ENCODE measurements at regions not wholly inside any gene's neighbourhood (a gene's known extent, or its start where the extent isn't known, plus 50 kb on each side); places are given as distances from the start of the nearest gene placed in this dataset.

- H3K27ac ChIP-seq (ENCODE audit: low read depth, low read length) = no peak overlapping the region
- no peaks in the 10 kb centered on the region for H3K79me2 ChIP-seq (ENCODE audit: control insufficient read depth, insufficient read depth, low read length, unreplicated experiment)
- peaks cover 15% of the 10 kb centered on the region for H3K4me1 ChIP-seq (ENCODE audit: control insufficient read depth, insufficient read depth, low read length, unreplicated experiment)
- H3K4me3 ChIP-seq (ENCODE audit: low read depth, low read length) = no peak overlapping the region
- H3K36me3 ChIP-seq (ENCODE audit: insufficient read depth, low read length) = no peaks in the 10 kb centered on the region
- no peak overlapping the region for H2AFZ ChIP-seq (ENCODE audit: low read length, unreplicated experiment)
- H3K27me3 ChIP-seq (ENCODE audit: insufficient read depth, low read length) = 0 out of 2 replicates have a peak, but pooled peaks cover 6% of the 10 kb centered on the region
These were observed 382.2 kb downstream of the FUT8 start for GRCh38 chr14:65794674-65795279.

GRCh38 chr14:65798216-65798615, 385.7 kb downstream of the FUT8 start:
- Histone ChIP-seq H3K27ac (ENCODE audit: low read depth, low read length) (no peak overlapping the region), H3K4me1 (ENCODE audit: control insufficient read depth, insufficient read depth, low read length, unreplicated experiment) (no peaks in the 10 kb centered on the region), H2AFZ (ENCODE audit: low read length, unreplicated experiment) (no peak overlapping the region), H3K36me3 (ENCODE audit: insufficient read depth, low read length) (no peaks in the 10 kb centered on the region), H3K79me2 (ENCODE audit: control insufficient read depth, insufficient read depth, low read length, unreplicated experiment) (no peaks in the 10 kb centered on the region), H3K27me3 (ENCODE audit: insufficient read depth, low read length) (0 out of 2 replicates have a peak, but pooled peaks cover 6% of the 10 kb centered on the region), H3K4me3 (ENCODE audit: low read depth, low read length) (no peak overlapping the region)

DNA sequence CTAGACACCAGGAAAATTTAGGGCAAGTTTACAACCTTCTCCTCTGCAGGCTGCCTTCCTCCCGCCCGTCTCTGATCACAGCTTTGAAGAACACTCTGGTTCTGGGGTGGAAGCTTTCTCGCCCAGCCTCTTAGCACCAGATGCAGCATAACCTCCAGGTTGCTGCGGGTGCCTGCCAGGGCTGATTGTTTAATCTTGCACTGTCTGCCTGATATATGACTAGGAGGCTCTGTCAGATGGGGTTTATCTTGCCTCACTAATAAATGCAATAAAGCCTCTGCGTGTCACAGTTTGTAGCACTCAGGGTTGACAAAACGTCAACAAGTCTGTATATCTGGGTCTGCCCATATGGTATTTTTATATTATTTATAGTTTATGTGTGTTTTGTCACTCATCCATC, 388.2 kb downstream of the FUT8 start:
- H3K36me3 ChIP-seq (ENCODE audit: insufficient read depth, low read length) = no peaks in the 10 kb centered on the region
- H3K4me1 ChIP-seq (ENCODE audit: control insufficient read depth, insufficient read depth, low read length, unreplicated experiment) = no peaks in the 10 kb centered on the region
- H3K79me2 ChIP-seq (ENCODE audit: control insufficient read depth, insufficient read depth, low read length, unreplicated experiment) = no peaks in the 10 kb centered on the region
- no peak overlapping the region for H3K4me3 ChIP-seq (ENCODE audit: low read depth, low read length)
- H3K27me3 ChIP-seq (ENCODE audit: insufficient read depth, low read length) = peaks cover 10% of the 10 kb centered on the region; the same call in 1 of the 2 replicates
- H3K27ac ChIP-seq (ENCODE audit: low read depth, low read length) = no peak overlapping the region
- H2AFZ ChIP-seq (ENCODE audit: low read length, unreplicated experiment) = no peak overlapping the region

DNA sequence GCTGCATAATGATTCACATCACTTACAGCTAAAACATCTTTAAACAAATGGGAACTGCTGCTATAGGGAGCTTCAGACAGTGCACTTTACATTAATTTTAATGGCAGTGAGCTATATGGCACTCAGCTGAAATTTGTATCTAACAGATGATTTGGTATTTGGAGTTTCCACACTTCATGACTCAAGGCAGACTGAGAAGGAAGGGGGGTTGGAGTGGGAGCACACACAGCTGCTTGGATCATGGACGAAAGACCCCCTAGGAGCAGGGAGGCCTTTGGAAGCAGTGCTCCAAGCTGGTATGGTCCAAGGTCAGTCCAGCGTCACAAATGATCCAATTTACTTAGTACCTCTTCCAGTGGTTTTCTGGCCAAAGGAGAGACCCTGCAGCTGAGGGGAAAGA, 389.7 kb downstream of the FUT8 start:
- no peak overlapping the region for H3K27ac ChIP-seq (ENCODE audit: low read depth, low read length)
- H2AFZ ChIP-seq (ENCODE audit: low read length, unreplicated experiment) = no peak overlapping the region
- no peaks in the 10 kb centered on the region for H3K4me1 ChIP-seq (ENCODE audit: control insufficient read depth, insufficient read depth, low read length, unreplicated experiment)
- H3K27me3 ChIP-seq (ENCODE audit: insufficient read depth, low read length) = peaks cover 14% of the 10 kb centered on the region; the same call in 1 of the 2 replicates
- H3K4me3 ChIP-seq (ENCODE audit: low read depth, low read length) = no peak overlapping the region
- no peaks in the 10 kb centered on the region for H3K36me3 ChIP-seq (ENCODE audit: insufficient read depth, low read length)
- no peaks in the 10 kb centered on the region for H3K79me2 ChIP-seq (ENCODE audit: control insufficient read depth, insufficient read depth, low read length, unreplicated experiment)

DNA sequence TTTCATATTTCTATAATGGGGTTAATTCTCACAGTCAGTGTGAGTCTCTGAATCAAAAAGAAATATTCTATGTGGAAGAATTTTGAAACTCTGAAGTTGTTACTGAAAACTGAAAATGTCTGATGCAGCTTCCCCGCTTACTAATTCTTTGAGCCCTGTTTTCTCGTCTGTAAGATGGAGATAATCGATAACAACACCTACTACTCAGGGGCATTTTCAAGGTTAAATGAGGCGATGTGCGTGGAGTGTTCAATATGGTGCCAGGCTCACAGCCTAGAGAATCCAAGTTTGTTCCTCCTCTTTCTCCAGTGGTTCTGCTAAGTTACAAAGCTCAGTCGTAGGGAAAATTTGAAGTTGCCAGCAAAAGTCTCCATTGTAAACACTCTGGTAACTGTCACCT, 391.4 kb downstream of the FUT8 start:
- H3K27ac ChIP-seq (ENCODE audit: low read depth, low read length) = no peak overlapping the region
- no peaks in the 10 kb centered on the region for H3K4me1 ChIP-seq (ENCODE audit: control insufficient read depth, insufficient read depth, low read length, unreplicated experiment)
- H2AFZ ChIP-seq (ENCODE audit: low read length, unreplicated experiment) = no peak overlapping the region
- H3K4me3 ChIP-seq (ENCODE audit: low read depth, low read length) = no peak overlapping the region
- peaks cover 14% of the 10 kb centered on the region; the same call in 1 of the 2 replicates for H3K27me3 ChIP-seq (ENCODE audit: insufficient read depth, low read length)
- no peaks in the 10 kb centered on the region for H3K79me2 ChIP-seq (ENCODE audit: control insufficient read depth, insufficient read depth, low read length, unreplicated experiment)
- no peaks in the 10 kb centered on the region for H3K36me3 ChIP-seq (ENCODE audit: insufficient read depth, low read length)

GRCh38 chr14:65804439-65805112, 392.0 kb downstream of the FUT8 start:
- no peaks in the 10 kb centered on the region for H3K79me2 ChIP-seq (ENCODE audit: control insufficient read depth, insufficient read depth, low read length, unreplicated experiment)
- H3K27me3 ChIP-seq (ENCODE audit: insufficient read depth, low read length) = peaks cover 10% of the 10 kb centered on the region; the same call in 1 of the 2 replicates

DNA sequence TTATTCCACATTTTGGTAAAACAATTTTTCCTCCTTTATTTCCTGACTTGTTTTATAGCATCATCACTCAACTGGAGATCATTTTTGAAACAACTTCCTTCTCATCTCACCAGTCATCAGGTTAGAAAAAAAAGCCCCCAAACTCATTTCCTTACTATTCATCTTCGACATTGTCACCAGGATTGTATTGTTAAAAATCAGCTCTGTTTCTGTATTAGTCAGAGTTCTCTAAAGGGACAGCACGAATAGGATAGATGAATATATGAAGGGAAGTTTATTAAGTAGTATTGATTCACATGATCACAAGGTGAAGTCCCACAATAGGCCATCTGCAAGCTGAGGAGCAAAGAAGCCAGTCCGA, 392.6 kb downstream of the FUT8 start:
- no peak overlapping the region for H2AFZ ChIP-seq (ENCODE audit: low read length, unreplicated experiment)
- H3K4me3 ChIP-seq (ENCODE audit: low read depth, low read length) = no peak overlapping the region
- H3K79me2 ChIP-seq (ENCODE audit: control insufficient read depth, insufficient read depth, low read length, unreplicated experiment) = no peaks in the 10 kb centered on the region
- H3K36me3 ChIP-seq (ENCODE audit: insufficient read depth, low read length) = no peaks in the 10 kb centered on the region
- H3K4me1 ChIP-seq (ENCODE audit: control insufficient read depth, insufficient read depth, low read length, unreplicated experiment) = no peaks in the 10 kb centered on the region
- peaks cover 13% of the 10 kb centered on the region for H3K27me3 ChIP-seq (ENCODE audit: insufficient read depth, low read length)
- H3K27ac ChIP-seq (ENCODE audit: low read depth, low read length) = no peak overlapping the region

More at GRCh38 chr14:65804439-65805112, 392.0 kb downstream of the FUT8 start:
- Histone ChIP-seq H3K27ac (ENCODE audit: low read depth, low read length) (no peak overlapping the region), H3K4me1 (ENCODE audit: control insufficient read depth, insufficient read depth, low read length, unreplicated experiment) (no peaks in the 10 kb centered on the region), H3K36me3 (ENCODE audit: insufficient read depth, low read length) (no peaks in the 10 kb centered on the region), H2AFZ (ENCODE audit: low read length, unreplicated experiment) (no peak overlapping the region), H3K4me3 (ENCODE audit: low read depth, low read length) (no peak overlapping the region)

DNA sequence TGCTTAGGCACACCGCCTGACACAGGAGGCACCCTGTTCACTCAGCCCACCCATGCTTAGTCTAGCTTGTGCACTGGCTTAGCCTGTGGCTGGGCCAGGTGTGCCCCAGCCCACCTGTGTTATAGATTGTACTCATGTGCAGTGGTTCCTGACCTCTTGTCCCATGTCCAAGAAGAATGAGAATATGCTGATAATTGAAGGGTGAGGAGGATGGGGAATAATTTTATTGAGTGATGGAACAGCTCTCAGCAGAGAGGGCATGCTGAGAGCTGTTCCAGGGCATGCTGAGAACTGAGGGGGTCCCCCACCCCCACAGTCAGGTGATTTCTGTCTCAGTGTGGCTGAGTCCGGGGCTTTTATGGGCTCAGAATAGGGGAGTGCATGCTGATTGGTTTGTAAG, 395.9 kb downstream of the FUT8 start:
- H3K36me3 ChIP-seq (ENCODE audit: insufficient read depth, low read length) = no peaks in the 10 kb centered on the region
- no peak overlapping the region for H3K27ac ChIP-seq (ENCODE audit: low read depth, low read length)
- peaks cover 30% of the 10 kb centered on the region for H3K27me3 ChIP-seq (ENCODE audit: insufficient read depth, low read length)
- H3K4me1 ChIP-seq (ENCODE audit: control insufficient read depth, insufficient read depth, low read length, unreplicated experiment) = no peaks in the 10 kb centered on the region
- H3K79me2 ChIP-seq (ENCODE audit: control insufficient read depth, insufficient read depth, low read length, unreplicated experiment) = no peaks in the 10 kb centered on the region
- no peak overlapping the region for H3K4me3 ChIP-seq (ENCODE audit: low read depth, low read length)
- H2AFZ ChIP-seq (ENCODE audit: low read length, unreplicated experiment) = no peak overlapping the region

DNA sequence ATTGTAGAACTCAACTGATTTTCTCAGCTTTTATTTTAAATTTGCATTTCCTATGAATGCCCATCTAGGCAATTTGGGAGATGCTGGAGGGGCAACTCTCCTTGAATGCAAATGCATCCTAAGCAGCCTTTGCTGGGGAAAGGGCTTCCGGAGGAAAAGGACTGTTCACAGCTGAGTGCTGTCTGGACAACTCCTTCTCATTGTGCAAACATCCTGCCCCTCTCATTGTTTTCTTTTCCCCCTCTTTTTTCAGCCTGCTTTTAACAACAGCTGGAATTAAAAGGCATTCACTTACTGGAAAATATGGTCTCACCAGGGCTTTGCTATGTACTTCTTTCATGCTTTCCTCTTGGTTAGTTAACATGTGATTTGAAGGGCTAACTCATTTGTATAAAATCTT, 397.8 kb downstream of the FUT8 start:
- Histone ChIP-seq H3K36me3 (ENCODE audit: insufficient read depth, low read length) (no peaks in the 10 kb centered on the region), H3K79me2 (ENCODE audit: control insufficient read depth, insufficient read depth, low read length, unreplicated experiment) (no peaks in the 10 kb centered on the region), H3K27me3 (ENCODE audit: insufficient read depth, low read length) (peaks cover 26% of the 10 kb centered on the region), H3K4me1 (ENCODE audit: control insufficient read depth, insufficient read depth, low read length, unreplicated experiment) (no peaks in the 10 kb centered on the region), H3K27ac (ENCODE audit: low read depth, low read length) (no peak overlapping the region), H3K4me3 (ENCODE audit: low read depth, low read length) (no peak overlapping the region), H2AFZ (ENCODE audit: low read length, unreplicated experiment) (no peak overlapping the region)

GRCh38 chr14:65813760-65814384, 401.3 kb downstream of the FUT8 start:
- Histone ChIP-seq H2AFZ (ENCODE audit: low read length, unreplicated experiment) (no peak overlapping the region), H3K4me3 (ENCODE audit: low read depth, low read length) (no peak overlapping the region), H3K27ac (ENCODE audit: low read depth, low read length) (no peak overlapping the region), H3K36me3 (ENCODE audit: insufficient read depth, low read length) (no peaks in the 10 kb centered on the region), H3K4me1 (ENCODE audit: control insufficient read depth, insufficient read depth, low read length, unreplicated experiment) (no peaks in the 10 kb centered on the region), H3K27me3 (ENCODE audit: insufficient read depth, low read length) (peaks cover 30% of the 10 kb centered on the region), H3K79me2 (ENCODE audit: control insufficient read depth, insufficient read depth, low read length, unreplicated experiment) (no peaks in the 10 kb centered on the region)

DNA sequence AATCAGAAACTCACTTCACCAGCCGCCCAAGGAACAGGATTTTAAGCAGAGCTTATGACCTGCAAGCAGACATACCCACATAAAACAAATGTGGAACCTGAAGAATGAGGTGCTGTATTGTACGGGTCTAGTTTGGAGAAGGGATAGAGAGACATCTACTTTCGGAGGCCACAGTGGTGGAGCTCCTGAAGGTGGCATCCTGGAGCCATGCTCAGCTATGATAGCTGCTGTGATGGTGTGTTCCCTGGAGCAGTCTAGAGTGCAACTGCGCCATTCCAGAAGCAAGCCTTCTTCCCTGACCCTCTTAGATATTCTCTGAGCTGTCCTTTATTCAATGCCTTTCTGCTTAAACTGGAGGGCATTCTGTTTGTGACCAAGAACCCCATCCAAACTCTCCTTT, 402.6 kb downstream of the FUT8 start:
- H3K27me3 ChIP-seq (ENCODE audit: insufficient read depth, low read length) = peaks cover 33% of the 10 kb centered on the region
- H3K27ac ChIP-seq (ENCODE audit: low read depth, low read length) = no peak overlapping the region
- no peak overlapping the region for H3K4me3 ChIP-seq (ENCODE audit: low read depth, low read length)
- H3K36me3 ChIP-seq (ENCODE audit: insufficient read depth, low read length) = no peaks in the 10 kb centered on the region
- H2AFZ ChIP-seq (ENCODE audit: low read length, unreplicated experiment) = no peak overlapping the region
- H3K79me2 ChIP-seq (ENCODE audit: control insufficient read depth, insufficient read depth, low read length, unreplicated experiment) = no peaks in the 10 kb centered on the region
- H3K4me1 ChIP-seq (ENCODE audit: control insufficient read depth, insufficient read depth, low read length, unreplicated experiment) = no peaks in the 10 kb centered on the region

All from ACC112 (cell line).